HCT116 (cell line): ENCODE measurements at regions not wholly inside any gene's neighbourhood (a gene's known extent, or its start where the extent isn't known, plus 50 kb on each side); places are given as distances from the start of the nearest gene placed in this dataset.

ENCODE experiments used
- ATAC-seq: fragments of 200-7000 bp; cut with Tn5 transposase; 2 replicates; pipeline ENCODE4 v1.9.1; 2020; ENCODE audit warnings: mild to moderate bottlenecking, moderate library complexity
- BruUV-seq: library from RNA; stranded (reverse); fragments of 400-500 nt; replicated peaks from 2 replicates; lab custom pipeline; 2021; lab: Mats Ljungman, UMichigan
- CTCF ChIA-PET: fragments of 300-600 bp; sonication (Branson Sonifier 250); formaldehyde crosslinking; loops from one replicate; lab custom pipeline; 2021; ENCODE audit warnings: antibody characterized with exemption; lab: Charles Lee
- POLR2A ChIA-PET: fragments of 300-600, 350-600 bp; sonication (Branson Sonifier 250); formaldehyde crosslinking; loops from one replicate; lab custom pipeline; 2021; ENCODE audit warnings: antibody characterized with exemption; lab: Charles Lee
- RAD21 ChIA-PET, 2 experiments: fragments of 300-600 bp; sonication (Branson Sonifier 250); formaldehyde crosslinking; loops; one replicate each; lab custom pipeline; 2023; ENCODE audit warnings: low total read pairs in 2 of 2; ENCODE audit not compliant: uncharacterized antibody in 2 of 2, unreplicated experiment in 2 of 2, low non-redundant PET in 1 of 2; lab: Charles Lee
- DNase-seq: peaks from one replicate; pipeline ENCODE4 v3.0.0-alpha.2; 2010; ENCODE audit warnings: low read depth, low spot score
- H2AFZ ChIP-seq: fragments of 200-600 bp; shearing (Covaris generic), sonication (generic); 2 replicates; pipeline ENCODE4 v1.6.1; 2017; ENCODE audit warnings: low read depth, mixed run types, mixed read lengths, antibody characterized with exemption, low read length; ENCODE audit not compliant: poor library complexity, severe bottlenecking
- H3K27ac ChIP-seq: 2 replicates; pipeline ENCODE4 v1.5.1; 2012; ENCODE audit warnings: low read depth, low read length
- H3K27me3 ChIP-seq: fragments of 200-600 bp; sonication (generic); 2 replicates; pipeline ENCODE4 v1.6.1; 2016; ENCODE audit warnings: mixed run types, low read length, mixed read lengths; ENCODE audit not compliant: insufficient read depth
- H3K36me3 ChIP-seq, 2 experiments: fragments of 200-500 bp in 1 of 2; fragments of 200-600 bp in 1 of 2; sonication (Bioruptor generic) in 1 of 2; sonication (generic) in 1 of 2; 2 replicates each; pipeline versions ENCODE4 v1.5.1 to v1.6.1; 2014 to 2016; ENCODE audit warnings: low read length in 2 of 2, inconsistent platforms in 1 of 2, mixed read lengths in 1 of 2, mixed run types in 1 of 2; ENCODE audit not compliant: insufficient read depth in 2 of 2, control insufficient read depth in 1 of 2
- H3K4me1 ChIP-seq, 2 experiments: fragments of 200-600 bp in 1 of 2; sonication (generic) in 1 of 2; 2 replicates each; pipeline versions ENCODE4 v1.5.1 to v1.6.1; 2012 to 2017; ENCODE audit warnings: low read length in 2 of 2, inconsistent platforms in 1 of 2, mild to moderate bottlenecking in 1 of 2, mixed read lengths in 1 of 2, mixed run types in 1 of 2, moderate library complexity in 1 of 2; ENCODE audit not compliant: insufficient read depth in 2 of 2, control insufficient read depth in 1 of 2
- H3K4me2 ChIP-seq: fragments of 200-600 bp; sonication (generic); 2 replicates; pipeline ENCODE4 v1.6.1; 2017; ENCODE audit warnings: mixed run types, low read length, mixed read lengths
- H3K4me3 ChIP-seq, 2 experiments: fragments of 200-600 bp in 1 of 2; sonication (generic) in 1 of 2; replicated peaks in 1 of 2; 2 replicates each; pipeline ENCODE4 v1.5.1; 2011 to 2016; ENCODE audit warnings: low read length in 2 of 2, control low read depth in 1 of 2, low read depth in 1 of 2, mild to moderate bottlenecking in 1 of 2, mixed read lengths in 1 of 2, mixed run types in 1 of 2
- H3K79me2 ChIP-seq: fragments of 200-600 bp; sonication (generic); 2 replicates; pipeline ENCODE4 v1.6.1; 2017; ENCODE audit warnings: mild to moderate bottlenecking, mixed run types, low read length, moderate library complexity, mixed read lengths; ENCODE audit not compliant: insufficient read depth
- H3K9ac ChIP-seq: fragments of 200-600 bp; sonication (generic); 2 replicates; pipeline ENCODE4 v1.6.1; 2016; ENCODE audit warnings: low read length, mixed read lengths
- H3K9me2 ChIP-seq: fragments of 200-600 bp; sonication (generic), shearing (Covaris generic); 2 replicates; pipeline ENCODE4 v1.6.1; 2017; ENCODE audit warnings: mixed run types, mild to moderate bottlenecking, moderate library complexity; ENCODE audit not compliant: insufficient read depth
- H3K9me3 ChIP-seq, 2 experiments: fragments of 200-500 bp in 1 of 2; fragments of 200-600 bp in 1 of 2; sonication (Bioruptor generic) in 1 of 2; sonication (generic) in 1 of 2; 2 replicates each; pipeline ENCODE4 v1.6.1; 2014 to 2017; ENCODE audit warnings: low read length in 2 of 2, mixed read lengths in 2 of 2, inconsistent platforms in 1 of 2, low read depth in 1 of 2, mild to moderate bottlenecking in 1 of 2, mixed run types in 1 of 2, moderate library complexity in 1 of 2; ENCODE audit not compliant: control insufficient read depth in 1 of 2, insufficient read depth in 1 of 2
- H4K20me1 ChIP-seq: fragments of 200-600 bp; sonication (generic), shearing (Covaris generic); 2 replicates; pipeline ENCODE4 v1.6.1; 2017; ENCODE audit warnings: mixed run types, mild to moderate bottlenecking, moderate library complexity; ENCODE audit not compliant: insufficient read depth
- ATF3 ChIP-seq: IDR thresholded peaks from 2 replicates; pipeline ENCODE4 v1.6.1; 2012
- CBX3 ChIP-seq: IDR thresholded peaks from 2 replicates; pipeline ENCODE4 v1.6.1; 2012; ENCODE audit warnings: low read depth
- CEBPB ChIP-seq: IDR thresholded peaks from 2 replicates; pipeline ENCODE4 v1.6.1; 2012; ENCODE audit warnings: low read depth
- CTCF ChIP-seq, 3 experiments: fragments of 200-600 bp in 1 of 3; sonication (generic) in 1 of 3; IDR thresholded peaks in 2 of 3; conservative IDR thresholded peaks in 1 of 3; 2 replicates each; pipeline ENCODE4 v1.5.1; 2012 to 2017; ENCODE audit warnings: low read depth in 2 of 3, low read length in 2 of 3, antibody characterized with exemption in 1 of 3, borderline replicate concordance in 1 of 3, control low read depth in 1 of 3, mild to moderate bottlenecking in 1 of 3, mixed read lengths in 1 of 3, mixed run types in 1 of 3, moderate library complexity in 1 of 3; ENCODE audit not compliant: insufficient read depth in 1 of 3
- EGR1 ChIP-seq: IDR thresholded peaks from 2 replicates; pipeline ENCODE4 v1.6.1; 2012; ENCODE audit warnings: low read depth
- EZH2phosphoT487 ChIP-seq: fragments of 200-600 bp; IDR thresholded peaks from 2 replicates; pipeline ENCODE4 v1.6.1; 2018; ENCODE audit warnings: antibody characterized with exemption, borderline replicate concordance
- JUND ChIP-seq: IDR thresholded peaks from 2 replicates; pipeline ENCODE4 v1.6.1; 2012
- MAX ChIP-seq: IDR thresholded peaks from 2 replicates; pipeline ENCODE4 v1.6.1; 2012
- POLR2A ChIP-seq: IDR thresholded peaks from 2 replicates; pipeline ENCODE4 v1.7.0; 2011; ENCODE audit warnings: borderline replicate concordance; ENCODE audit not compliant: insufficient read depth, insufficient read length; ENCODE audit errors: extremely low read depth
- POLR2AphosphoS5 ChIP-seq: IDR thresholded peaks from 2 replicates; pipeline ENCODE4 v1.6.1; 2011; ENCODE audit warnings: mild to moderate bottlenecking, low read depth, low read length, moderate library complexity
- RAD21 ChIP-seq: IDR thresholded peaks from 2 replicates; pipeline ENCODE4 v1.6.1; 2012; ENCODE audit warnings: low read depth, mild to moderate bottlenecking
- REST ChIP-seq: IDR thresholded peaks from 2 replicates; pipeline ENCODE4 v1.6.1; 2012; ENCODE audit warnings: low read depth
- SIN3A ChIP-seq: IDR thresholded peaks from 2 replicates; pipeline ENCODE4 v1.6.1; 2012; ENCODE audit warnings: low read depth
- SP1 ChIP-seq: IDR thresholded peaks from 2 replicates; pipeline ENCODE4 v1.6.1; 2012; ENCODE audit warnings: low read depth
- SRF ChIP-seq: IDR thresholded peaks from 2 replicates; pipeline ENCODE4 v1.6.1; 2012; ENCODE audit warnings: low read depth
- TCF7L2 ChIP-seq: IDR thresholded peaks from 2 replicates; pipeline ENCODE4 v1.7.0; 2011; ENCODE audit warnings: borderline replicate concordance, inconsistent platforms; ENCODE audit not compliant: insufficient read depth, insufficient read length; ENCODE audit errors: extremely low read depth
- ZBTB33 ChIP-seq: IDR thresholded peaks from 2 replicates; pipeline ENCODE4 v1.6.1; 2011; ENCODE audit warnings: mild to moderate bottlenecking, low read length, moderate library complexity; ENCODE audit not compliant: insufficient replicate concordance; ENCODE audit errors: extremely low read depth
- ZFX ChIP-seq: fragments of 450-650 bp; IDR thresholded peaks from 2 replicates; pipeline ENCODE4 v1.6.1; 2017
- ZNF274 ChIP-seq: fragments of 200-500 bp; sonication (Bioruptor generic); IDR thresholded peaks from 2 replicates; pipeline ENCODE4 v1.6.1; 2014; ENCODE audit warnings: mild to moderate bottlenecking, low read depth, low read length, inconsistent platforms
- intact Hi-C: fragments of 100-400 bp; cut with micrococcal nuclease; formaldehyde crosslinking; loops from 2 replicates; pipeline ENCODE4 v1.10.0; 2022

- ATAC-seq (no peak), DNase-seq (no peak)
- Histone ChIP-seq H3K4me3 (no peak overlapping the region), H3K9me2 (no peaks in the 10 kb centered on the region), H2AFZ (no peak overlapping the region), H3K9me3 (no peaks in the 10 kb centered on the region), H3K27ac (no peak overlapping the region), H3K4me2 (no peak overlapping the region), H3K79me2 (no peaks in the 10 kb centered on the region), H3K4me1 (no peaks in the 10 kb centered on the region), H3K27me3 (no peaks in the 10 kb centered on the region), H3K36me3 (no peaks in the 10 kb centered on the region), H3K9ac (no peak overlapping the region), H4K20me1 (no peaks in the 10 kb centered on the region)
- intact Hi-C loops, result no loop called here
- no TSS peak for BruUV-seq
- TF ChIP-seq POLR2A, result no peak
- no peak for TF ChIP-seq SIN3A
- TF ChIP-seq RAD21, result no peak
- TF ChIP-seq SRF, result no peak
- TF ChIP-seq CTCF (IDR thresholded peaks at IDR 0.05 in 2 of 3, conservative IDR thresholded peaks at IDR 0.05 in 1 of 3; ENCODE audit: borderline replicate concordance in 1 of 3, insufficient read depth in 1 of 3, low read depth in 2 of 3, low read length in 2 of 3), result no peak
- TF ChIP-seq TCF7L2, result no peak
- TF ChIP-seq EZH2phosphoT487, result no peak
- no peak for TF ChIP-seq EGR1
- no peak for TF ChIP-seq ZNF274
- TF ChIP-seq JUND, result no peak
- TF ChIP-seq REST, result no peak
- no peak for TF ChIP-seq ZBTB33
- no peak for TF ChIP-seq ZFX
- TF ChIP-seq POLR2AphosphoS5, result no peak
- no peak for TF ChIP-seq SP1
- TF ChIP-seq MAX, result no peak
- no peak for TF ChIP-seq CEBPB
- no peak for TF ChIP-seq CBX3
- no peak for TF ChIP-seq ATF3
- ChIA-PET CTCF (no interaction called here), POLR2A (no interaction called here), RAD21 (no interaction called here)
Measured at GRCh38 chr1:191818198-191818597, 340.1 kb upstream of the RGS18 start.
